ENCODE measurements at regions not wholly inside any gene's neighbourhood (a gene's known extent, or its start where the extent isn't known, plus 50 kb on each side); places are given as distances from the start of the nearest gene placed in this dataset.

- Histone ChIP-seq H3K56ac (ENCODE audit: extremely low read depth, insufficient read depth, low read length) (no peak overlapping the region), H3K4me3 (ENCODE audit: insufficient read depth, low read depth, low read length) (no peak overlapping the region), H4K5ac (ENCODE audit: low read depth, low read length) (no peak overlapping the region), H2AFZ (replicated peaks; ENCODE audit: low read length, poor library complexity) (no peak overlapping the region), H3K27me3 (ENCODE audit: control insufficient read depth, insufficient read depth, low read length) (no peaks in the 10 kb centered on the region), H2AK9ac (replicated peaks; ENCODE audit: low read depth, low read length, poor library complexity) (no peak overlapping the region), H2BK5ac (ENCODE audit: low read depth, low read length, poor library complexity, severe bottlenecking) (no peak overlapping the region), H3K9me1 (ENCODE audit: insufficient read depth, low read length) (no peaks in the 10 kb centered on the region), H3K14ac (replicated peaks; ENCODE audit: low read depth, low read length) (no peak overlapping the region), H3K4me2 (ENCODE audit: low read depth, low read length) (no peak overlapping the region), H2AK5ac (ENCODE audit: low read depth, low read length) (no peak overlapping the region), H3K23ac (ENCODE audit: low read depth, low read length) (no peak overlapping the region), H3K4ac (ENCODE audit: low read depth, low read length) (no peak overlapping the region), H3K27ac (ENCODE audit: insufficient read depth, low read length) (no peak overlapping the region), H3K79me1 (ENCODE audit: low read depth in 1 of 2, low read length in 2 of 2) (no peaks in the 10 kb centered on the region), H4K20me1 (ENCODE audit: insufficient read depth, low read length) (no peaks in the 10 kb centered on the region), H2BK20ac (ENCODE audit: low read depth, low read length) (no peak overlapping the region), H3K36me3 (ENCODE audit: control insufficient read depth, insufficient read depth, low read length) (no peaks in the 10 kb centered on the region), H4K91ac (ENCODE audit: insufficient read depth, low read depth, low read length) (no peak overlapping the region), H3K4me1 (ENCODE audit: control insufficient read depth, insufficient read depth, low read length) (no peaks in the 10 kb centered on the region), H2BK15ac (ENCODE audit: low read depth, low read length) (no peak overlapping the region), H2BK120ac (ENCODE audit: low read depth, low read length) (no peak overlapping the region), H3K18ac (ENCODE audit: low read depth, low read length) (no peak overlapping the region), H3K9ac (ENCODE audit: low read depth, low read length) (no peak overlapping the region), H3K9me3 (ENCODE audit: control insufficient read depth, insufficient read depth, low read length) (no peaks in the 10 kb centered on the region), H4K8ac (ENCODE audit: low read depth in 2 of 2, low read length in 2 of 2) (no peak overlapping the region)
- intact Hi-C loops (cut with micrococcal nuclease) (no loop called here), in situ Hi-C loops (cut with MboI; ENCODE audit: low sequenced_read_pairs) (no loop called here), dilution Hi-C loops (cut with HindIII; ENCODE audit: low sequenced_read_pairs, unreplicated experiment) (no loop called here)
- POLR2A ChIA-PET (ENCODE audit: unreplicated experiment) = no interaction called here
- CTCF ChIA-PET = no interaction called here
- DNase-seq (no peak), ATAC-seq (ENCODE audit: low read depth) (no peak)
- no TSS peak for BruUV-seq (replicated peaks)
- no peak for TF ChIP-seq MXI1 (IDR thresholded peaks at IDR 0.05; ENCODE audit: borderline replicate concordance, low read depth, low read length)
- TF ChIP-seq, protein P1, sequence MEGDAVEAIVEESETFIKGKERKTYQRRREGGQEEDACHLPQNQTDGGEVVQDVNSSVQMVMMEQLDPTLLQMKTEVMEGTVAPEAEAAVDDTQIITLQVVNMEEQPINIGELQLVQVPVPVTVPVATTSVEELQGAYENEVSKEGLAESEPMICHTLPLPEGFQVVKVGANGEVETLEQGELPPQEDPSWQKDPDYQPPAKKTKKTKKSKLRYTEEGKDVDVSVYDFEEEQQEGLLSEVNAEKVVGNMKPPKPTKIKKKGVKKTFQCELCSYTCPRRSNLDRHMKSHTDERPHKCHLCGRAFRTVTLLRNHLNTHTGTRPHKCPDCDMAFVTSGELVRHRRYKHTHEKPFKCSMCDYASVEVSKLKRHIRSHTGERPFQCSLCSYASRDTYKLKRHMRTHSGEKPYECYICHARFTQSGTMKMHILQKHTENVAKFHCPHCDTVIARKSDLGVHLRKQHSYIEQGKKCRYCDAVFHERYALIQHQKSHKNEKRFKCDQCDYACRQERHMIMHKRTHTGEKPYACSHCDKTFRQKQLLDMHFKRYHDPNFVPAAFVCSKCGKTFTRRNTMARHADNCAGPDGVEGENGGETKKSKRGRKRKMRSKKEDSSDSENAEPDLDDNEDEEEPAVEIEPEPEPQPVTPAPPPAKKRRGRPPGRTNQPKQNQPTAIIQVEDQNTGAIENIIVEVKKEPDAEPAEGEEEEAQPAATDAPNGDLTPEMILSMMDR (conservative IDR thresholded peaks at IDR 0.05; ENCODE audit: low read depth, low read length) = no peak
- no peak for TF ChIP-seq POLR2A (IDR thresholded peaks at IDR 0.05; ENCODE audit: low read depth, low read length)
- TF ChIP-seq RFX5 (IDR thresholded peaks at IDR 0.05; ENCODE audit: low read depth, low read length) = no peak
- TF ChIP-seq SMC3 (IDR thresholded peaks at IDR 0.05; ENCODE audit: low read depth, low read length) = no peak
- no peak for TF ChIP-seq RAD21 (IDR thresholded peaks at IDR 0.05; ENCODE audit: low read length)
- TF ChIP-seq NFE2L2 (IDR thresholded peaks at IDR 0.05; ENCODE audit: low read depth, low read length) = no peak
- no peak for TF ChIP-seq MAFK (IDR thresholded peaks at IDR 0.05; ENCODE audit: low read depth, low read length)
- TF ChIP-seq, protein P2, sequence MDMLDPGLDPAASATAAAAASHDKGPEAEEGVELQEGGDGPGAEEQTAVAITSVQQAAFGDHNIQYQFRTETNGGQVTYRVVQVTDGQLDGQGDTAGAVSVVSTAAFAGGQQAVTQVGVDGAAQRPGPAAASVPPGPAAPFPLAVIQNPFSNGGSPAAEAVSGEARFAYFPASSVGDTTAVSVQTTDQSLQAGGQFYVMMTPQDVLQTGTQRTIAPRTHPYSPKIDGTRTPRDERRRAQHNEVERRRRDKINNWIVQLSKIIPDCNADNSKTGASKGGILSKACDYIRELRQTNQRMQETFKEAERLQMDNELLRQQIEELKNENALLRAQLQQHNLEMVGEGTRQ (IDR thresholded peaks at IDR 0.05; ENCODE audit: low read depth, low read length) = no peak
- no peak for TF ChIP-seq FOS (IDR thresholded peaks at IDR 0.05; ENCODE audit: low read depth, low read length)
- no peak for TF ChIP-seq BHLHE40 (IDR thresholded peaks at IDR 0.05; ENCODE audit: low read depth, low read length)
- TF ChIP-seq MAZ (IDR thresholded peaks at IDR 0.05; ENCODE audit: borderline replicate concordance, low read depth, low read length) = no peak
- no peak for TF ChIP-seq RCOR1 (IDR thresholded peaks at IDR 0.05; ENCODE audit: insufficient replicate concordance, low read length)
- TF ChIP-seq, protein P3, sequence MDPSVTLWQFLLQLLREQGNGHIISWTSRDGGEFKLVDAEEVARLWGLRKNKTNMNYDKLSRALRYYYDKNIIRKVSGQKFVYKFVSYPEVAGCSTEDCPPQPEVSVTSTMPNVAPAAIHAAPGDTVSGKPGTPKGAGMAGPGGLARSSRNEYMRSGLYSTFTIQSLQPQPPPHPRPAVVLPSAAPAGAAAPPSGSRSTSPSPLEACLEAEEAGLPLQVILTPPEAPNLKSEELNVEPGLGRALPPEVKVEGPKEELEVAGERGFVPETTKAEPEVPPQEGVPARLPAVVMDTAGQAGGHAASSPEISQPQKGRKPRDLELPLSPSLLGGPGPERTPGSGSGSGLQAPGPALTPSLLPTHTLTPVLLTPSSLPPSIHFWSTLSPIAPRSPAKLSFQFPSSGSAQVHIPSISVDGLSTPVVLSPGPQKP (IDR thresholded peaks at IDR 0.05; ENCODE audit: borderline replicate concordance, low read depth, low read length) = no peak
- no peak for TF ChIP-seq CHD1 (IDR thresholded peaks at IDR 0.05; ENCODE audit: low read depth, low read length)
- no peak for TF ChIP-seq CEBPB (IDR thresholded peaks at IDR 0.05; ENCODE audit: low read depth, low read length)
- WGBS, 2 experiments (ENCODE audit: extremely low coverage in 2 of 2, insufficient read length in 1 of 2) = no CpG with 5 or more reads among the region's 2 CpGs
Measured at GRCh38 chrX:143304025-143304424, 213.2 kb downstream of the SPANXN3 start.

Data from IMR-90 (cell line).